ENCODE measurements at regions not wholly inside any gene's neighbourhood (a gene's known extent, or its start where the extent isn't known, plus 50 kb on each side); places are given as distances from the start of the nearest gene placed in this dataset.

- H3K36me3 Mint-ChIP-seq (ENCODE audit: low read depth) = peaks cover 5% of the 10 kb centered on the region; the same call in 2 of the 3 replicates
- Histone ChIP-seq H3K27me3 (ENCODE audit: insufficient read depth) (no peaks in the 10 kb centered on the region), H2AFZ (no peak overlapping the region)
Measured at GRCh38 chr1:5742801-5743200, 249.4 kb downstream of the NPHP4 start.

GRCh38 chr1:5742032-5742431 is 250.2 kb downstream of the NPHP4 start:
- no peak overlapping the region for H3K4me3 ChIP-seq
- no peaks in the 10 kb centered on the region for H3K9me2 ChIP-seq (ENCODE audit: insufficient read depth)
- H3K27ac Mint-ChIP-seq = no peak overlapping the region
- peaks cover 14% of the 10 kb centered on the region for H3K4me1 Mint-ChIP-seq
- ATAC-seq (no peak), DNase-seq (ENCODE audit: low spot score) (no peak)
- no peaks in the 10 kb centered on the region for H3K27me3 ChIP-seq (ENCODE audit: insufficient read depth)
- no peaks in the 10 kb centered on the region for H3F3A ChIP-seq (replicated peaks; ENCODE audit: low read depth)
- peaks cover 13% of the 10 kb centered on the region for H3K27me3 Mint-ChIP-seq (ENCODE audit: insufficient read depth, low read depth, poor library complexity)
- no peak overlapping the region for H3K4me3 Mint-ChIP-seq
- H3K9me3 Mint-ChIP-seq = peaks cover 6% of the 10 kb centered on the region
- no peaks in the 10 kb centered on the region for H3K36me3 ChIP-seq (ENCODE audit: insufficient read depth)
- H4K20me1 ChIP-seq (replicated peaks; ENCODE audit: insufficient read depth) = no peaks in the 10 kb centered on the region
- no peaks in the 10 kb centered on the region for H3K79me2 ChIP-seq (replicated peaks; ENCODE audit: insufficient read depth)
- H3K4me2 ChIP-seq = no peak overlapping the region
- H3K36me3 Mint-ChIP-seq (ENCODE audit: low read depth) = peaks cover 5% of the 10 kb centered on the region; the same call in 2 of the 3 replicates
- no peak overlapping the region for H2AFZ ChIP-seq
- no peak overlapping the region for H3K27ac ChIP-seq (ENCODE audit: low read depth)
- H3K4me1 ChIP-seq (ENCODE audit: insufficient read depth) = no peaks in the 10 kb centered on the region
- TF ChIP-seq ZNF114 (CRISPR knock-in tag; IDR thresholded peaks at IDR 0.05) = no peak
- no peak for TF ChIP-seq ETS1 (IDR thresholded peaks at IDR 0.05)
- TF ChIP-seq REST (IDR thresholded peaks at IDR 0.05; ENCODE audit: unreplicated experiment) = no peak

More at GRCh38 chr1:5742801-5743200, 249.4 kb downstream of the NPHP4 start:
- Mint-ChIP-seq H3K4me3 (no peak overlapping the region), H3K4me1 (peaks cover 15% of the 10 kb centered on the region), H3K27ac (no peak overlapping the region), H3K27me3 (ENCODE audit: insufficient read depth, low read depth, poor library complexity) (peaks cover 16% of the 10 kb centered on the region), H3K9me3 (peaks cover 6% of the 10 kb centered on the region)
- Histone ChIP-seq H3K27ac (ENCODE audit: low read depth) (no peak overlapping the region), H4K20me1 (replicated peaks; ENCODE audit: insufficient read depth) (no peaks in the 10 kb centered on the region), H3K36me3 (ENCODE audit: insufficient read depth) (no peaks in the 10 kb centered on the region), H3K4me3 (no peak overlapping the region), H3K79me2 (replicated peaks; ENCODE audit: insufficient read depth) (no peaks in the 10 kb centered on the region), H3F3A (replicated peaks; ENCODE audit: low read depth) (no peaks in the 10 kb centered on the region), H3K9me2 (ENCODE audit: insufficient read depth) (no peaks in the 10 kb centered on the region), H3K4me1 (ENCODE audit: insufficient read depth) (no peaks in the 10 kb centered on the region), H3K4me2 (no peak overlapping the region)
- DNase-seq (ENCODE audit: low spot score) (no peak), ATAC-seq (no peak)
- no peak for TF ChIP-seq REST (IDR thresholded peaks at IDR 0.05; ENCODE audit: unreplicated experiment)
- TF ChIP-seq CREB1 (CRISPR knock-in tag; IDR thresholded peaks at IDR 0.05; ENCODE audit: low read depth) = no peak
- no peak for TF ChIP-seq NANOG (IDR thresholded peaks at IDR 0.05; ENCODE audit: borderline replicate concordance)
- TF ChIP-seq ZNF331 (CRISPR knock-in tag; IDR thresholded peaks at IDR 0.05; ENCODE audit: low read depth) = no peak
- no peak for TF ChIP-seq JUNB (IDR thresholded peaks at IDR 0.05; ENCODE audit: unreplicated experiment)
